ENCODE measurements at regions not wholly inside any gene's neighbourhood (a gene's known extent, or its start where the extent isn't known, plus 50 kb on each side); places are given as distances from the start of the nearest gene placed in this dataset.

- Histone ChIP-seq H3K23ac (ENCODE audit: insufficient read length) (no peak overlapping the region), H4K91ac (replicated peaks; ENCODE audit: insufficient read length, low read length) (no peak overlapping the region), H3K9me3 (ENCODE audit: insufficient read depth in 2 of 2, low read depth in 1 of 2, low read length in 1 of 2) (no peaks in the 10 kb centered on the region), H3K36me3 (ENCODE audit: control insufficient read depth in 2 of 4, insufficient read depth in 4 of 4, low read length in 3 of 4) (no peaks in the 10 kb centered on the region), H3K4me1 (replicated peaks in 1 of 4; ENCODE audit: control insufficient read depth in 3 of 4, insufficient read depth in 4 of 4, low read length in 3 of 4) (no peaks in the 10 kb centered on the region), H2BK15ac (ENCODE audit: low read length) (no peak overlapping the region), H2AFZ (ENCODE audit: low read length) (no peak overlapping the region), H3K18ac (ENCODE audit: extremely low read depth, low read length) (no peak overlapping the region), H2BK20ac (ENCODE audit: low read length) (no peak overlapping the region), H2BK120ac (replicated peaks; ENCODE audit: low read depth, low read length) (no peak overlapping the region), H3K4ac (replicated peaks; ENCODE audit: insufficient read length, low read depth, low read length) (no peak overlapping the region), H2AK5ac (ENCODE audit: low read depth, low read length) (no peak overlapping the region), H4K20me1 (replicated peaks in 1 of 2; ENCODE audit: control insufficient read depth in 1 of 2, insufficient read depth in 2 of 2, low read length in 2 of 2) (no peaks in the 10 kb centered on the region), H2BK12ac (ENCODE audit: low read depth, low read length) (no peak overlapping the region), H4K5ac (ENCODE audit: insufficient read length, low read depth, low read length) (no peak overlapping the region), H3K14ac (ENCODE audit: insufficient read length) (no peak overlapping the region), H3K4me3 (ENCODE audit: extremely low read depth in 1 of 4, insufficient read depth in 2 of 4, low read depth in 3 of 4, low read length in 4 of 4) (no peak overlapping the region), H4K8ac (ENCODE audit: extremely low read depth, insufficient read depth, low read length) (no peak overlapping the region), H3K79me2 (ENCODE audit: control insufficient read depth in 1 of 2, insufficient read depth in 2 of 2, low read length in 2 of 2) (no peaks in the 10 kb centered on the region), H3K4me2 (ENCODE audit: insufficient read depth in 1 of 2, low read depth in 2 of 2, low read length in 2 of 2) (no peak overlapping the region), H3K27ac (ENCODE audit: low read depth, low read length) (no peak overlapping the region), H3K27me3 (replicated peaks in 1 of 4; ENCODE audit: control insufficient read depth in 3 of 4, extremely low read depth in 1 of 4, insufficient read depth in 3 of 4, low read length in 3 of 4) (no peaks in the 10 kb centered on the region), H3K56ac (replicated peaks; ENCODE audit: insufficient read length, low read depth, low read length) (no peak overlapping the region), H3K79me1 (ENCODE audit: low read depth, low read length) (no peaks in the 10 kb centered on the region), H2BK5ac (ENCODE audit: low read depth, low read length) (no peak overlapping the region), H3K23me2 (ENCODE audit: low read depth, low read length) (no peaks in the 10 kb centered on the region), H3K9ac (replicated peaks in 1 of 4; ENCODE audit: extremely low read depth in 1 of 4, low read depth in 3 of 4, low read length in 3 of 4) (no peak overlapping the region)
- no peak for DNase-seq (ENCODE audit: low read depth in 1 of 2, low spot score in 2 of 2)
- no peak for TF ChIP-seq EGR1 (IDR thresholded peaks at IDR 0.05; ENCODE audit: borderline replicate concordance, low read depth, low read length)
- no peak for TF ChIP-seq RFX5 (IDR thresholded peaks at IDR 0.05; ENCODE audit: borderline replicate concordance, low read depth, low read length)
- TF ChIP-seq HDAC2 (IDR thresholded peaks at IDR 0.05; ENCODE audit: borderline replicate concordance in 1 of 2, low read depth in 2 of 2, low read length in 2 of 2), result no peak
- no peak for TF ChIP-seq SP2 (IDR thresholded peaks at IDR 0.05; ENCODE audit: low read length)
- no peak for TF ChIP-seq CTCF (IDR thresholded peaks at IDR 0.05; ENCODE audit: control extremely low read depth in 1 of 3, insufficient read depth in 1 of 3, low read depth in 1 of 3, low read length in 3 of 3)
- TF ChIP-seq ATF3 (IDR thresholded peaks at IDR 0.05; ENCODE audit: insufficient read depth, low read depth, low read length), result no peak
- no peak for TF ChIP-seq TCF12 (IDR thresholded peaks at IDR 0.05; ENCODE audit: low read depth, low read length)
- TF ChIP-seq NRF1 (IDR thresholded peaks at IDR 0.05; ENCODE audit: low read depth, low read length), result no peak
- no peak for TF ChIP-seq ASH2L (IDR thresholded peaks at IDR 0.05; ENCODE audit: low read length)
- TF ChIP-seq TAF1 (IDR thresholded peaks at IDR 0.05; ENCODE audit: low read depth, low read length), result no peak
- ChIA-PET CTCF (ENCODE audit: partially characterized antibody) (interaction anchor here (0.8 to 1.3 kb wide), 2 partner anchors 29 to 1016 kb away, joined by 3 to 4 read pairs; no protein-coding TSS in a partner anchor), POLR2A (ENCODE audit: partially characterized antibody) (no interaction called here)
- FAIRE-seq, result no peak
These were observed 188.0 kb downstream of the CYRIA start for GRCh38 chr2:16477648-16478047.

Measured in H1 (cell line).